ENCODE measurements at regions not wholly inside any gene's neighbourhood (a gene's known extent, or its start where the extent isn't known, plus 50 kb on each side); places are given as distances from the start of the nearest gene placed in this dataset.

GRCh38 chr5:74154526-74154925 lies 486.0 kb downstream of the ENC1 start (continued):
- TF ChIP-seq GABPA (IDR thresholded peaks at IDR 0.05; ENCODE audit: borderline replicate concordance, insufficient read depth, low read length) = no peak
- no peak for TF ChIP-seq RNF2 (IDR thresholded peaks at IDR 0.05; ENCODE audit: borderline replicate concordance, low read depth, low read length, missing control alignments, poor library complexity, severe bottlenecking)
- no peak for TF ChIP-seq JUN (IDR thresholded peaks at IDR 0.05; ENCODE audit: low read depth, low read length)
- TF ChIP-seq TCF12 (IDR thresholded peaks at IDR 0.05; ENCODE audit: low read depth, low read length) = no peak
